Liver (tissue), 8 donors: ENCODE measurements at regions not wholly inside any gene's neighbourhood (a gene's known extent, or its start where the extent isn't known, plus 50 kb on each side); places are given as distances from the start of the nearest gene placed in this dataset.

Experiments
- DNase-seq: peaks from one replicate; pipeline ENCODE4 v3.0.0-alpha.2; 2017; ENCODE audit warnings: low spot score
- H3K27ac ChIP-seq, 2 donors: one replicate each; pipeline ENCODE4 v1.7.0; 2013; ENCODE audit warnings: inconsistent platforms in 2 of 2, low read length in 2 of 2, control low read depth in 1 of 2, low read depth in 1 of 2, mild to moderate bottlenecking in 1 of 2
- H3K27me3 ChIP-seq, 4 donors: one replicate each; pipeline versions ENCODE4 v1.6.1 to v1.7.0; 2013; ENCODE audit warnings: low read length in 3 of 4, inconsistent platforms in 1 of 4, mild to moderate bottlenecking in 1 of 4, moderate library complexity in 1 of 4; ENCODE audit not compliant: control insufficient read depth in 4 of 4, insufficient read depth in 4 of 4
- H3K36me3 ChIP-seq, 4 donors: one replicate each; pipeline versions ENCODE4 v1.6.1 to v1.7.0; 2013; ENCODE audit warnings: low read length in 3 of 4, mild to moderate bottlenecking in 3 of 4, low read depth in 1 of 4, moderate library complexity in 1 of 4; ENCODE audit not compliant: control insufficient read depth in 4 of 4, insufficient read depth in 3 of 4
- H3K4me1 ChIP-seq, 4 donors: one replicate each; pipeline versions ENCODE4 v1.6.1 to v1.7.0; 2013; ENCODE audit warnings: low read length in 3 of 4, mild to moderate bottlenecking in 3 of 4, moderate library complexity in 1 of 4; ENCODE audit not compliant: control insufficient read depth in 4 of 4, insufficient read depth in 4 of 4
- H3K4me3 ChIP-seq, 3 donors: one replicate each; pipeline versions ENCODE4 v1.6.1 to v1.7.0; 2013; ENCODE audit warnings: low read length in 3 of 3, control low read depth in 1 of 3, low read depth in 1 of 3, mild to moderate bottlenecking in 1 of 3
- H3K9ac ChIP-seq, 2 donors: one replicate each; pipeline ENCODE4 v1.7.0; 2013; ENCODE audit warnings: low read length in 2 of 2, mild to moderate bottlenecking in 2 of 2, moderate library complexity in 2 of 2, control low read depth in 1 of 2, low read depth in 1 of 2
- H3K9me3 ChIP-seq, 4 donors: one replicate each; pipeline versions ENCODE4 v1.6.1 to v1.7.0; 2013; ENCODE audit warnings: low read length in 3 of 4; ENCODE audit not compliant: control insufficient read depth in 4 of 4
- ATF3 ChIP-seq: IDR thresholded peaks from 2 replicates; pipeline ENCODE4 v1.6.1; 2016; ENCODE audit warnings: antibody characterized with exemption
- CTCF ChIP-seq: fragments of 150-350 bp; IDR thresholded peaks from 2 replicates; pipeline ENCODE4 v1.5.1; 2017; ENCODE audit warnings: improper control_type of control experiment, low read depth, low read length; ENCODE audit not compliant: missing input control
- EGR1 ChIP-seq, 2 donors: IDR thresholded peaks; 2 replicates each; pipeline ENCODE4 v1.6.1; 2016 to 2018; ENCODE audit warnings: antibody characterized with exemption in 2 of 2, low read depth in 2 of 2
- FOXA1 ChIP-seq: IDR thresholded peaks from 2 replicates; pipeline ENCODE4 v1.6.1; 2016; ENCODE audit warnings: antibody characterized with exemption
- FOXA2 ChIP-seq: IDR thresholded peaks from 2 replicates; pipeline ENCODE4 v1.6.1; 2016; ENCODE audit warnings: antibody characterized with exemption
- GABPA ChIP-seq, 2 donors: IDR thresholded peaks in 1 of 2; conservative IDR thresholded peaks in 1 of 2; 2 replicates each; pipeline ENCODE4 v1.6.1; 2016; ENCODE audit warnings: antibody characterized with exemption in 2 of 2, mild to moderate bottlenecking in 1 of 2, moderate library complexity in 1 of 2
- HNF4A ChIP-seq, 2 donors: conservative IDR thresholded peaks; 2 replicates each; pipeline ENCODE4 v1.6.1; 2016; ENCODE audit warnings: antibody characterized with exemption in 2 of 2, mild to moderate bottlenecking in 2 of 2
- HNF4G ChIP-seq: IDR thresholded peaks from 2 replicates; pipeline ENCODE4 v1.6.1; 2016; ENCODE audit warnings: antibody characterized with exemption
- JUND ChIP-seq, 2 donors: IDR thresholded peaks; 2 replicates each; pipeline ENCODE4 v1.6.1; 2016; ENCODE audit warnings: antibody characterized with exemption in 2 of 2
- MAX ChIP-seq: IDR thresholded peaks from 2 replicates; pipeline ENCODE4 v1.6.1; 2016; ENCODE audit warnings: antibody characterized with exemption
- NR2F2 ChIP-seq: IDR thresholded peaks from 2 replicates; pipeline ENCODE4 v1.6.1; 2016; ENCODE audit warnings: antibody characterized with exemption
- RAD21 ChIP-seq, 2 donors: IDR thresholded peaks; 2 replicates each; pipeline ENCODE4 v1.6.1; 2016; ENCODE audit warnings: antibody characterized with exemption in 2 of 2, mild to moderate bottlenecking in 2 of 2
- RXRA ChIP-seq, 2 donors: IDR thresholded peaks; 2 replicates each; pipeline ENCODE4 v1.6.1; 2017 to 2018; ENCODE audit warnings: antibody characterized with exemption in 2 of 2, mild to moderate bottlenecking in 1 of 2
- SP1 ChIP-seq: IDR thresholded peaks from 2 replicates; pipeline ENCODE4 v1.6.1; 2018; ENCODE audit warnings: antibody characterized with exemption, mild to moderate bottlenecking
- TAF1 ChIP-seq: conservative IDR thresholded peaks from 2 replicates; pipeline ENCODE4 v1.6.1; 2016; ENCODE audit warnings: antibody characterized with exemption, mild to moderate bottlenecking
- YY1 ChIP-seq: IDR thresholded peaks from 2 replicates; pipeline ENCODE4 v1.6.1; 2016; ENCODE audit warnings: antibody characterized with exemption, mild to moderate bottlenecking
- WGBS: extraction: QIAGEN DNeasy Blood & Tissue Kit; methylation state at CpG from one replicate; pipeline ENCODE4 v1.1.7; 2013; 5-methylcytosine and 5-hydroxymethylcytosine counted together
- TF ChIP-seq, protein P1 (sequence below): IDR thresholded peaks from 2 replicates; pipeline ENCODE4 v1.6.1; 2016; ENCODE audit warnings: antibody characterized with exemption, mild to moderate bottlenecking
- TF ChIP-seq, protein P2 (sequence below): IDR thresholded peaks from 2 replicates; pipeline ENCODE4 v1.6.1; 2016; ENCODE audit warnings: antibody characterized with exemption
- donor health status: healthy.
- donor health status: healthy.
- donor health status: healthy.
- donor health status: healthy.
- donor health status: healthy.

- H3K9ac ChIP-seq = no peak overlapping the region
- no peaks in the 10 kb centered on the region for H3K9me3 ChIP-seq
- no peak for DNase-seq
- no peak for TF ChIP-seq JUND (IDR thresholded peaks at IDR 0.05)
- TF ChIP-seq TAF1 = no peak
- no peak for TF ChIP-seq GABPA (IDR thresholded peaks at IDR 0.05 in 1 of 2, conservative IDR thresholded peaks at IDR 0.05 in 1 of 2)
- TF ChIP-seq CTCF = no peak
- no peak for TF ChIP-seq ATF3
- TF ChIP-seq NR2F2 = no peak
- TF ChIP-seq, protein P1, sequence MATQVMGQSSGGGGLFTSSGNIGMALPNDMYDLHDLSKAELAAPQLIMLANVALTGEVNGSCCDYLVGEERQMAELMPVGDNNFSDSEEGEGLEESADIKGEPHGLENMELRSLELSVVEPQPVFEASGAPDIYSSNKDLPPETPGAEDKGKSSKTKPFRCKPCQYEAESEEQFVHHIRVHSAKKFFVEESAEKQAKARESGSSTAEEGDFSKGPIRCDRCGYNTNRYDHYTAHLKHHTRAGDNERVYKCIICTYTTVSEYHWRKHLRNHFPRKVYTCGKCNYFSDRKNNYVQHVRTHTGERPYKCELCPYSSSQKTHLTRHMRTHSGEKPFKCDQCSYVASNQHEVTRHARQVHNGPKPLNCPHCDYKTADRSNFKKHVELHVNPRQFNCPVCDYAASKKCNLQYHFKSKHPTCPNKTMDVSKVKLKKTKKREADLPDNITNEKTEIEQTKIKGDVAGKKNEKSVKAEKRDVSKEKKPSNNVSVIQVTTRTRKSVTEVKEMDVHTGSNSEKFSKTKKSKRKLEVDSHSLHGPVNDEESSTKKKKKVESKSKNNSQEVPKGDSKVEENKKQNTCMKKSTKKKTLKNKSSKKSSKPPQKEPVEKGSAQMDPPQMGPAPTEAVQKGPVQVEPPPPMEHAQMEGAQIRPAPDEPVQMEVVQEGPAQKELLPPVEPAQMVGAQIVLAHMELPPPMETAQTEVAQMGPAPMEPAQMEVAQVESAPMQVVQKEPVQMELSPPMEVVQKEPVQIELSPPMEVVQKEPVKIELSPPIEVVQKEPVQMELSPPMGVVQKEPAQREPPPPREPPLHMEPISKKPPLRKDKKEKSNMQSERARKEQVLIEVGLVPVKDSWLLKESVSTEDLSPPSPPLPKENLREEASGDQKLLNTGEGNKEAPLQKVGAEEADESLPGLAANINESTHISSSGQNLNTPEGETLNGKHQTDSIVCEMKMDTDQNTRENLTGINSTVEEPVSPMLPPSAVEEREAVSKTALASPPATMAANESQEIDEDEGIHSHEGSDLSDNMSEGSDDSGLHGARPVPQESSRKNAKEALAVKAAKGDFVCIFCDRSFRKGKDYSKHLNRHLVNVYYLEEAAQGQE = no peak
- no peak for TF ChIP-seq RXRA (IDR thresholded peaks at IDR 0.05)
- TF ChIP-seq YY1 = no peak
- no peak for TF ChIP-seq EGR1 (IDR thresholded peaks at IDR 0.05; ENCODE audit: low read depth in 2 of 2)
- no peak for TF ChIP-seq RAD21 (IDR thresholded peaks at IDR 0.05)
- no peak for TF ChIP-seq FOXA1
- TF ChIP-seq, protein P2, sequence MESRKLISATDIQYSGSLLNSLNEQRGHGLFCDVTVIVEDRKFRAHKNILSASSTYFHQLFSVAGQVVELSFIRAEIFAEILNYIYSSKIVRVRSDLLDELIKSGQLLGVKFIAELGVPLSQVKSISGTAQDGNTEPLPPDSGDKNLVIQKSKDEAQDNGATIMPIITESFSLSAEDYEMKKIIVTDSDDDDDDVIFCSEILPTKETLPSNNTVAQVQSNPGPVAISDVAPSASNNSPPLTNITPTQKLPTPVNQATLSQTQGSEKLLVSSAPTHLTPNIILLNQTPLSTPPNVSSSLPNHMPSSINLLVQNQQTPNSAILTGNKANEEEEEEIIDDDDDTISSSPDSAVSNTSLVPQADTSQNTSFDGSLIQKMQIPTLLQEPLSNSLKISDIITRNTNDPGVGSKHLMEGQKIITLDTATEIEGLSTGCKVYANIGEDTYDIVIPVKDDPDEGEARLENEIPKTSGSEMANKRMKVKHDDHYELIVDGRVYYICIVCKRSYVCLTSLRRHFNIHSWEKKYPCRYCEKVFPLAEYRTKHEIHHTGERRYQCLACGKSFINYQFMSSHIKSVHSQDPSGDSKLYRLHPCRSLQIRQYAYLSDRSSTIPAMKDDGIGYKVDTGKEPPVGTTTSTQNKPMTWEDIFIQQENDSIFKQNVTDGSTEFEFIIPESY = no peak
- no peak for TF ChIP-seq MAX
- TF ChIP-seq FOXA2 = no peak
- no peak for TF ChIP-seq HNF4A (conservative IDR thresholded peaks at IDR 0.05)
- H3K27me3 ChIP-seq = peaks cover 0 to 4% (median 0%) of the 10 kb centered on the region in 4 donors
- H3K36me3 ChIP-seq = no peaks in the 10 kb centered on the region
- no peak overlapping the region for H3K27ac ChIP-seq
- H3K4me1 ChIP-seq = no peaks in the 10 kb centered on the region
- 76% methylated on average over 4 of the region's 4 CpGs for WGBS
- H3K4me3 ChIP-seq = no peak overlapping the region
Observed at GRCh38 chr3:88259045-88259444, 109.3 kb downstream of the C3orf38 start.

DNA sequence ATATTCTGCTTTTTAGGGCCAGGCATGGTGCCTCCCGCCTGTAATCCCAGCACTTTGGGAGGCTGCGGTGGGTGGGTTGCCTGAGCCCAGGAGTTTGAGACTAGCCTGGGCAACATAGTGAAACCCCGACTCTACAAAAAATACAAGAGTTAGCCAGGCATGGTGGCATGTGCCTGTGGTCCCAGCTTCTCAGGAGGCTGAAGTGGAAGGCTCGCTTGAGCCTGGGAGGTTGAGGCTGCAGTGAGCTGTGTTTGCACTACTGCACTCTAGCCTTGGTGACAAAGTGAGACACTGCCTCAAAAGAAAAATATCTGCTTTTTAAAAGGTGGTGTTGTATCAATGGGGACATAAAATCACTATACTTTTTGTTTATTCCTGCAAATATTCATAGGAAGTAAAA, 112.8 kb downstream of the C3orf38 start:
- no peak for TF ChIP-seq RXRA (IDR thresholded peaks at IDR 0.05)
- TF ChIP-seq JUND (IDR thresholded peaks at IDR 0.05) = no peak
- TF ChIP-seq SP1 = no peak
- TF ChIP-seq FOXA1 = no peak
- TF ChIP-seq ATF3 = no peak
- no peak for TF ChIP-seq HNF4G
- TF ChIP-seq NR2F2 = no peak
- no peak for TF ChIP-seq GABPA (IDR thresholded peaks at IDR 0.05 in 1 of 2, conservative IDR thresholded peaks at IDR 0.05 in 1 of 2)
- no peak overlapping the region for H3K27ac ChIP-seq
- no peaks in the 10 kb centered on the region for H3K9me3 ChIP-seq
- no peak for DNase-seq
- H3K4me3 ChIP-seq = no peak overlapping the region
- H3K27me3 ChIP-seq = peaks cover 0 to 2% (median 0%) of the 10 kb centered on the region in 4 donors
- 78% methylated on average over 4 of the region's 4 CpGs for WGBS
- no peak overlapping the region for H3K9ac ChIP-seq
- H3K36me3 ChIP-seq = no peaks in the 10 kb centered on the region
- no peaks in the 10 kb centered on the region for H3K4me1 ChIP-seq
